Activated CD8-positive, alpha-beta T cell treated with anti-CD3 and anti-CD28 coated beads for 36 hours (primary cell): ENCODE measurements at regions not wholly inside any gene's neighbourhood (a gene's known extent, or its start where the extent isn't known, plus 50 kb on each side); places are given as distances from the start of the nearest gene placed in this dataset.

ENCODE experiments used
- ATAC-seq: fragments of 200-7000 bp; cut with Tn5 transposase; one replicate; pipeline ENCODE4 v1.10.0; 2021; ENCODE audit warnings: mild to moderate bottlenecking, moderate library complexity
- CTCF ChIA-PET: fragments of 350-600 bp; sonication (Branson Sonifier 250); formaldehyde crosslinking; loops from one replicate; lab custom pipeline; 2021; ENCODE audit warnings: antibody characterized with exemption; lab: Charles Lee
- POLR2A ChIA-PET: fragments of 350-600 bp; sonication (Branson Sonifier 250); formaldehyde crosslinking; loops from one replicate; lab custom pipeline; 2021; ENCODE audit warnings: antibody characterized with exemption; lab: Charles Lee
- DNase-seq: peaks from one replicate; pipeline ENCODE4 v3.0.0-alpha.2; 2020
- H3K27ac Mint-ChIP-seq: one replicate; pipeline ENCODE4 v1.8.0; 2021; ENCODE audit warnings: mild to moderate bottlenecking, mixed read lengths
- H3K27me3 Mint-ChIP-seq: one replicate; pipeline ENCODE4 v1.8.0; 2021; ENCODE audit warnings: mixed read lengths
- H3K36me3 Mint-ChIP-seq: one replicate; pipeline ENCODE4 v1.8.0; 2021; ENCODE audit warnings: low read depth, mixed read lengths
- H3K4me1 Mint-ChIP-seq: one replicate; pipeline ENCODE4 v1.8.0; 2021; ENCODE audit warnings: low read depth, mixed read lengths
- H3K4me3 Mint-ChIP-seq: one replicate; pipeline ENCODE4 v1.8.0; 2021; ENCODE audit warnings: mild to moderate bottlenecking, moderate library complexity, mixed read lengths
- H3K9me3 Mint-ChIP-seq: one replicate; pipeline ENCODE4 v1.8.0; 2021; ENCODE audit warnings: mixed read lengths
- intact Hi-C: fragments of 100-400 bp; cut with micrococcal nuclease; formaldehyde crosslinking; loops from one replicate; pipeline ENCODE4 v1.10.0; 2022
- TF ChIP-seq, protein P1 (sequence below): fragments of 200-600 bp; IDR thresholded peaks from one replicate; pipeline ENCODE4 v1.8.0; 2022; ENCODE audit warnings: antibody characterized with exemption, mild to moderate bottlenecking

DNA sequence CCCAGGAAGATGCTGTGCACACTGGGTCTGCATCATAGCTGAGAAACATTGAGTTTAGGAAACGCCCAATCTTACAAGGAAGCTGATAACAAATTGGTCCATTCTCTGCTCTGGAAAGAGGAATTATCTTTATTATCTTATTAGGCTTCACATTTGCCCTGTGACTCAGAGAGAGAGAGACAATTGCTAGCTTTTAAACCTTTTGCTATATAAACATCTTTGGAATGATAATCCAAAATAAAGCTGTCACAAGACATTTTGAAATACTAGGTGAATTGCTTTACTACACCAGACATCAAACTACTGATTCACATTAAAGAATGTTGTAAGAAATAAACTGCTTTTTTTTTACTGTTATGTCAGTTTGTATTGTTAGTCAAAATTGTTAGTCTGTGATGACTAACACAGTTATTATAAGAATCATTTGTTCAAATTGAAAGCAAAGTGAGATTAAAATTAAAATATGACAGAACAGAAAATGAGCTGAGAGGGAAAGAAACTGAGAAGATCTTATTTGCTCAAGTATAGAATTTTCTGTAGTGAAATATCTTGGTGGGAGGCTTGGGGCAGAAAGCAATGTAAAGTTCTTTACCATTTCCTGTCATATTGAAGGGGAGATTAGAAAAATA is 765.4 kb upstream of the PCDH10 start:
- Mint-ChIP-seq H3K4me1 (no peaks in the 10 kb centered on the region), H3K9me3 (peaks cover 4% of the 10 kb centered on the region), H3K27ac (no peak overlapping the region), H3K36me3 (no peaks in the 10 kb centered on the region), H3K27me3 (no peaks in the 10 kb centered on the region), H3K4me3 (no peak overlapping the region)
- POLR2A ChIA-PET, result no interaction called here
- CTCF ChIA-PET, result no interaction called here
- intact Hi-C loops, result no loop called here
- DNase-seq (no peak), ATAC-seq (no peak)
- TF ChIP-seq, protein P1, sequence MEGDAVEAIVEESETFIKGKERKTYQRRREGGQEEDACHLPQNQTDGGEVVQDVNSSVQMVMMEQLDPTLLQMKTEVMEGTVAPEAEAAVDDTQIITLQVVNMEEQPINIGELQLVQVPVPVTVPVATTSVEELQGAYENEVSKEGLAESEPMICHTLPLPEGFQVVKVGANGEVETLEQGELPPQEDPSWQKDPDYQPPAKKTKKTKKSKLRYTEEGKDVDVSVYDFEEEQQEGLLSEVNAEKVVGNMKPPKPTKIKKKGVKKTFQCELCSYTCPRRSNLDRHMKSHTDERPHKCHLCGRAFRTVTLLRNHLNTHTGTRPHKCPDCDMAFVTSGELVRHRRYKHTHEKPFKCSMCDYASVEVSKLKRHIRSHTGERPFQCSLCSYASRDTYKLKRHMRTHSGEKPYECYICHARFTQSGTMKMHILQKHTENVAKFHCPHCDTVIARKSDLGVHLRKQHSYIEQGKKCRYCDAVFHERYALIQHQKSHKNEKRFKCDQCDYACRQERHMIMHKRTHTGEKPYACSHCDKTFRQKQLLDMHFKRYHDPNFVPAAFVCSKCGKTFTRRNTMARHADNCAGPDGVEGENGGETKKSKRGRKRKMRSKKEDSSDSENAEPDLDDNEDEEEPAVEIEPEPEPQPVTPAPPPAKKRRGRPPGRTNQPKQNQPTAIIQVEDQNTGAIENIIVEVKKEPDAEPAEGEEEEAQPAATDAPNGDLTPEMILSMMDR, result no peak

DNA sequence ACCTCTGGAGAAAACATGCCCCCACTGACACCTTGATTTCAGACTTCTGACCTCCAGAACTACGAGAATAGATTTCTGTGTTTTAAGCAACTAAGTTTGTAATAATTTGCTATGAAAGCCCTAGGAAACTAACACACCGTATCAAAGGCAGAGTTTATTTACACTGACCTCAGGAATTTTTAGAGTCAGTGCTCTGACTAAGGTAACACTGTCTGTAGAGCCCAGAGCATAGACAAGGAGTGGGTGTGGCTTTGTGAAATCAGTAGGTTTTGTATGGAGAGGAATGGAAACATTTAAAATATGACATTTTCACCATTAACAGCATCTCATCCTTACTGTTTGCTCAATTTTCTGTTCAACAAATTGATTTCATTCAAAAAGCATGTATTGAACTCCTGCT is 764.4 kb upstream of the PCDH10 start:
- TF ChIP-seq, protein P1, result no peak
- Mint-ChIP-seq H3K4me1 (no peaks in the 10 kb centered on the region), H3K27me3 (no peaks in the 10 kb centered on the region), H3K36me3 (no peaks in the 10 kb centered on the region), H3K4me3 (no peak overlapping the region), H3K27ac (no peak overlapping the region), H3K9me3 (peaks cover 4% of the 10 kb centered on the region)
- DNase-seq (no peak), ATAC-seq (no peak)
- CTCF ChIA-PET, result no interaction called here
- POLR2A ChIA-PET, result no interaction called here
- intact Hi-C loops, result no loop called here

DNA sequence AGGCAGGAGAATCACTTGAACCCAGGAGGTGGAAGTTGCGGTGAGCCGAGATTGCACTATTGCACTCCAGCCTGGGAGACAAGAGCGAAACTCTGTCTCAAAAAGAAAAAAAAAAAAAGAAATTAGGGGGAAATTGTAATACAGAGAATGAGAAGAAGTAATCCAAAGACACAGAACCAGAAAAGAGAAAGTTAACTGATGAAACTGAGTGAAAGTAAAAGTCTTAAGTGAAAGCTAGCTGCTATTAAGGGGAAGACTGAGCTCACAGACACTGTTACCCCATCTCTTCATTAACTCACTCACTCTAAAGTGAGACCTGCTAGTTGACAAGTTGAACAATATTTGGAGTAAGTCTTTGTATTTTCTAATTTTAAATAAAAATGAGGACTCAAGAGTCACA is 763.0 kb upstream of the PCDH10 start:
- H3K9me3 Mint-ChIP-seq, result peaks cover 4% of the 10 kb centered on the region
- DNase-seq, result no peak
- no peaks in the 10 kb centered on the region for H3K4me1 Mint-ChIP-seq
- ATAC-seq, result no peak
- no peaks in the 10 kb centered on the region for H3K36me3 Mint-ChIP-seq
- H3K4me3 Mint-ChIP-seq, result no peak overlapping the region
- no peak overlapping the region for H3K27ac Mint-ChIP-seq
- TF ChIP-seq, protein P1, result no peak
- H3K27me3 Mint-ChIP-seq, result no peaks in the 10 kb centered on the region
- CTCF ChIA-PET, result no interaction called here
- POLR2A ChIA-PET, result interaction anchor here (0.7 kb wide), 1 partner anchor 413 kb away, joined by 3 read pairs; no protein-coding TSS in a partner anchor
- intact Hi-C loops, result no loop called here

DNA sequence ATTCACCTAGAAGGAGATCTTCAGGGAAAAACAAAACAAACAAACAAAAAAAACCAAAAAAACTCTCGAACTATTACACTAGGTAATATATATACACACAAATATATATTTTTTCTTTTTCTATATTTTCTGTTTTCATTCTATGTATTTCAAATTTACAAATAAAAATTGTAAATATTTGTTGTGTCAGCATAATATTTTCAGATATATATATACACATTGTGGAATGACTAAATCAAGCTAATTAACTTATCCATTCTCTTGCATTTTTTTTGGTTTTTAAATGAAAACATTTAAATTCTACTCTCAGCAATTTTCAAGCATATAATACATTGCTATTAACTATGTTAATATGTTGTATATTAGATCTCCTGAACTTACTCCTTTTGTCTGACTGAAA is 762.0 kb upstream of the PCDH10 start:
- intact Hi-C loops, result no loop called here
- POLR2A ChIA-PET, result no interaction called here
- no peak overlapping the region for H3K4me3 Mint-ChIP-seq
- H3K36me3 Mint-ChIP-seq, result no peaks in the 10 kb centered on the region
- no peaks in the 10 kb centered on the region for H3K4me1 Mint-ChIP-seq
- no peak overlapping the region for H3K27ac Mint-ChIP-seq
- CTCF ChIA-PET, result no interaction called here
- DNase-seq, result no peak
- TF ChIP-seq, protein P1, result no peak
- no peaks in the 10 kb centered on the region for H3K27me3 Mint-ChIP-seq
- peaks cover 4% of the 10 kb centered on the region for H3K9me3 Mint-ChIP-seq
- ATAC-seq, result no peak

DNA sequence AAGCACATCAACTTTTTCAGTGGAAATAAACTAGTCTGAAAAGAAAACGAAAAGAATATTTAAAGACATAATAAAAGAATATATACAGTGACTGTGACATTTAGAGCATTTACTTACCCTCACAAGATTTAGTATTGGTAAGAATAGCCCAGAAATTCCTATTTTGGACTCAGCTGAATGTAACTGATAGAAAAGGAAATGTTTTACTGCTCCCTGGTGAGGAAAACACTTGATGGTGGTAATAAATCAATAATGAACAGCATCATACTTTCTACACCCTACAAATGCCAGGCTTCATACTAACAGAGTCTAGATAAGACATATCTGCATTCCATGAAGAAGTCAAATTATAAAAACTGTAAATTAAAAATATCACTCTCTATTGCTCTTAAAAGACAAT is 753.5 kb upstream of the PCDH10 start:
- intact Hi-C loops, result no loop called here
- Mint-ChIP-seq H3K4me3 (no peak overlapping the region), H3K27me3 (no peaks in the 10 kb centered on the region), H3K4me1 (no peaks in the 10 kb centered on the region), H3K9me3 (no peaks in the 10 kb centered on the region), H3K27ac (no peak overlapping the region), H3K36me3 (no peaks in the 10 kb centered on the region)
- DNase-seq (no peak), ATAC-seq (no peak)
- TF ChIP-seq, protein P1, result no peak
- ChIA-PET CTCF (no interaction called here), POLR2A (no interaction called here)
